ENCODE measurements at regions not wholly inside any gene's neighbourhood (a gene's known extent, or its start where the extent isn't known, plus 50 kb on each side); places are given as distances from the start of the nearest gene placed in this dataset.

DNA sequence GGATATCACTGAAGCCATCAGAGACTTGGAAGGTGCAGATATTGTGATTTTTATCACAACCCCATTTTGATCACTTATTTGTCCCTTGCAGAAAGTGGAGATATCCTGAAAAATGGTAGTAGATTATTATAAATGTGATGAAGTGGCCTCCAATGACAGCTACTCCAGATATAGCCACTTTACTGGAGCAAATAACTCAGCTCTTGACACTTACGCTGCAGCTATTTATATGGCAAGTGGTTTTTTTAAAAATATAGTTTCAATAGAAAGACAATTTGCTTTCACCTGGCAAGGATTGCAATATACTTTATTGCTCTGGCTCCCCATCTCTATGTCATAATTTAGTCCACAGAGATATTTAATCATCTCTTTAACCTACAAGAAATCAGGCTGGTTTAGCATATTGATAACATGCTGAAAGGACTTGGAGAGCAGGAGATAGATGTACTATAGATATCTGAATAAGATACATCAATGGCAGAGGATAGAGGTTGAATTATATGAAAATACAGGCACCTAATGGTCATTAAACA, 182.8 kb upstream of the SKOR2 start:
- Histone ChIP-seq H3K79me2 (ENCODE audit: insufficient read depth, low read length) (no peaks in the 10 kb centered on the region), H3K9me3 (replicated peaks in 1 of 2; ENCODE audit: control insufficient read depth in 1 of 2, insufficient read depth in 1 of 2, low read length in 2 of 2) (no peaks in the 10 kb centered on the region), H3K27ac (ENCODE audit: low read depth in 1 of 2, low read length in 2 of 2) (no peak overlapping the region), H4K20me1 (ENCODE audit: insufficient read depth, low read length) (no peaks in the 10 kb centered on the region), H3K36me3 (replicated peaks in 1 of 2; ENCODE audit: control insufficient read depth in 1 of 2, insufficient read depth in 2 of 2, low read length in 2 of 2) (no peaks in the 10 kb centered on the region), H3K4me1 (ENCODE audit: control insufficient read depth in 1 of 2, insufficient read depth in 2 of 2, low read length in 2 of 2) (no peaks in the 10 kb centered on the region), H3K4me3 (replicated peaks in 1 of 3; ENCODE audit: low read depth in 2 of 3, low read length in 3 of 3) (no peak overlapping the region), H3K4me2 (replicated peaks; ENCODE audit: extremely low read depth, low read length, poor library complexity, severe bottlenecking) (no peak overlapping the region), H2AFZ (ENCODE audit: insufficient read depth, low read depth, low read length, poor library complexity, severe bottlenecking) (no peak overlapping the region), H3K27me3 (ENCODE audit: control insufficient read depth in 2 of 2, insufficient read depth in 2 of 2, low read length in 2 of 2) (no peaks in the 10 kb centered on the region), H3K9ac (ENCODE audit: insufficient read depth, low read length, poor library complexity, severe bottlenecking) (no peak overlapping the region)
- intact Hi-C loops (cut with micrococcal nuclease) = no loop called here
- Mint-ChIP-seq H3K4me3 (no peak overlapping the region), H3K4me1 (no peaks in the 10 kb centered on the region), H3K27me3 (ENCODE audit: low read depth in 3 of 3) (no peaks in the 10 kb centered on the region), H3K27ac (no peak overlapping the region), H3K36me3 (no peaks in the 10 kb centered on the region), H3K9me3 (peaks cover 0 to 4% (median 2%) of the 10 kb centered on the region in 7 donors)
- DNase-seq = no peak
- whole genome bisulfite sequencing (ENCODE audit: insufficient coverage) = no CpG with 5 or more reads among the region's 1 CpG
- TF ChIP-seq, protein P1, sequence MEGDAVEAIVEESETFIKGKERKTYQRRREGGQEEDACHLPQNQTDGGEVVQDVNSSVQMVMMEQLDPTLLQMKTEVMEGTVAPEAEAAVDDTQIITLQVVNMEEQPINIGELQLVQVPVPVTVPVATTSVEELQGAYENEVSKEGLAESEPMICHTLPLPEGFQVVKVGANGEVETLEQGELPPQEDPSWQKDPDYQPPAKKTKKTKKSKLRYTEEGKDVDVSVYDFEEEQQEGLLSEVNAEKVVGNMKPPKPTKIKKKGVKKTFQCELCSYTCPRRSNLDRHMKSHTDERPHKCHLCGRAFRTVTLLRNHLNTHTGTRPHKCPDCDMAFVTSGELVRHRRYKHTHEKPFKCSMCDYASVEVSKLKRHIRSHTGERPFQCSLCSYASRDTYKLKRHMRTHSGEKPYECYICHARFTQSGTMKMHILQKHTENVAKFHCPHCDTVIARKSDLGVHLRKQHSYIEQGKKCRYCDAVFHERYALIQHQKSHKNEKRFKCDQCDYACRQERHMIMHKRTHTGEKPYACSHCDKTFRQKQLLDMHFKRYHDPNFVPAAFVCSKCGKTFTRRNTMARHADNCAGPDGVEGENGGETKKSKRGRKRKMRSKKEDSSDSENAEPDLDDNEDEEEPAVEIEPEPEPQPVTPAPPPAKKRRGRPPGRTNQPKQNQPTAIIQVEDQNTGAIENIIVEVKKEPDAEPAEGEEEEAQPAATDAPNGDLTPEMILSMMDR (IDR thresholded peaks at IDR 0.05) = no peak

DNA sequence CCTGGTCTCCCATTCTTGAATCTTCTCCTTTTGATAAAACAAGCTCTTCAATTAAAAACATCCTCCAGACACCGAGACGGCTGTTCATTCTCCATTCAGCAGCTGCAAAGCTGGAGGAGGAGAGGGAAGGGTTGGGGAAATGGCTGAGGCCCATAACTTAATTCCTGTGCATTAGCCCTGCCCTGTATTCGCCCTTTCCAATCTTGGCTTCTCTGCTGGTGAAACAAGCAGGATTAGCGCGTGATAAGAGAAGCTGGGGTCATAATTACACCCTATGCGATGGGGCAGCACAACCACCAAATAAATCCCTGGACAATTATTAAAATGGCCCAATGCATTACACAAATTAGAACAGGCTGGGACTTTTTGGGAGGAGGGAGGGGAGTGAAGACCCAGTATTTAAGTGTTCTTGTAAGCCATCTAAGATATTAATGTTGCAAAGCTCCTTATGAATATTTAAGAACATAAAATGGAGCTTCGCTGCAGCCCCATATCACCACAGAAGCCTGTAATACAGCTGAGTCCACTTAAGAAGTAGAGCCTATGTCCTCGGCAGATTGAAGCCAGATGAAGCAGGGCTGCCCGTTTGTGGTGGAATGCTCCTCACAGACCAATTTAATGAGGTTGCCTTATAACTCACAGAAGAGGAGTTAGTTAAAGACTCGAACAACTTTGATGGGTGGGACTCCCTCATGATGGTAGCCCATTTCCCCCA, 176.6 kb upstream of the SKOR2 start:
- H3K36me3 Mint-ChIP-seq = no peaks in the 10 kb centered on the region
- Histone ChIP-seq H3K4me2 (replicated peaks; ENCODE audit: extremely low read depth, low read length, poor library complexity, severe bottlenecking) (no peak overlapping the region), H3K9ac (ENCODE audit: insufficient read depth, low read length, poor library complexity, severe bottlenecking) (no peak overlapping the region), H3K9me3 (replicated peaks in 1 of 2; ENCODE audit: control insufficient read depth in 1 of 2, insufficient read depth in 1 of 2, low read length in 2 of 2) (no peaks in the 10 kb centered on the region), H3K27me3 (ENCODE audit: control insufficient read depth in 2 of 2, insufficient read depth in 2 of 2, low read length in 2 of 2) (no peaks in the 10 kb centered on the region), H3K79me2 (ENCODE audit: insufficient read depth, low read length) (no peaks in the 10 kb centered on the region), H3K36me3 (replicated peaks in 1 of 2; ENCODE audit: control insufficient read depth in 1 of 2, insufficient read depth in 2 of 2, low read length in 2 of 2) (no peaks in the 10 kb centered on the region), H3K27ac (ENCODE audit: low read depth in 1 of 2, low read length in 2 of 2) (no peak overlapping the region), H4K20me1 (ENCODE audit: insufficient read depth, low read length) (no peaks in the 10 kb centered on the region), H3K4me1 (ENCODE audit: control insufficient read depth in 1 of 2, insufficient read depth in 2 of 2, low read length in 2 of 2) (no peaks in the 10 kb centered on the region), H2AFZ (ENCODE audit: insufficient read depth, low read depth, low read length, poor library complexity, severe bottlenecking) (no peak overlapping the region), H3K4me3 (replicated peaks in 1 of 3; ENCODE audit: low read depth in 2 of 3, low read length in 3 of 3) (no peak overlapping the region)
- no peak for DNase-seq
- H3K4me3 Mint-ChIP-seq = no peak overlapping the region
- peaks cover 0 to 5% (median 0%) of the 10 kb centered on the region in 7 donors for H3K9me3 Mint-ChIP-seq
- WGBS (ENCODE audit: insufficient coverage) = no CpG with 5 or more reads among the region's 10 CpGs
- TF ChIP-seq, protein P1 (IDR thresholded peaks at IDR 0.05) = no peak
- H3K27me3 Mint-ChIP-seq (ENCODE audit: low read depth in 3 of 3) = peaks cover 0 to 3% (median 0%) of the 10 kb centered on the region in 3 donors
- H3K27ac Mint-ChIP-seq = no peak overlapping the region
- intact Hi-C loops (cut with micrococcal nuclease) = no loop called here
- no peaks in the 10 kb centered on the region for H3K4me1 Mint-ChIP-seq
